Thyroid gland (tissue), 4 donors: ENCODE measurements at regions not wholly inside any gene's neighbourhood (a gene's known extent, or its start where the extent isn't known, plus 50 kb on each side); places are given as distances from the start of the nearest gene placed in this dataset.

ENCODE experiments used
- POLR2A ChIP-seq, 2 donors: fragments of 450-650 bp; IDR thresholded peaks; one replicate each; pipeline ENCODE4 v1.6.1; 2017; ENCODE audit warnings: antibody characterized with exemption in 2 of 2, mild to moderate bottlenecking in 2 of 2, moderate library complexity in 1 of 2
- TF ChIP-seq, protein P1 (sequence below), 6 experiments: fragments of 200-600 bp in 3 of 6; fragments of 450-650 bp in 3 of 6; sonication (generic) in 3 of 6; IDR thresholded peaks; one replicate each; pipeline ENCODE4 v1.5.1; 2016 to 2019; ENCODE audit warnings: antibody characterized with exemption in 6 of 6, mild to moderate bottlenecking in 2 of 6, inconsistent platforms in 1 of 6, moderate library complexity in 1 of 6

DNA sequence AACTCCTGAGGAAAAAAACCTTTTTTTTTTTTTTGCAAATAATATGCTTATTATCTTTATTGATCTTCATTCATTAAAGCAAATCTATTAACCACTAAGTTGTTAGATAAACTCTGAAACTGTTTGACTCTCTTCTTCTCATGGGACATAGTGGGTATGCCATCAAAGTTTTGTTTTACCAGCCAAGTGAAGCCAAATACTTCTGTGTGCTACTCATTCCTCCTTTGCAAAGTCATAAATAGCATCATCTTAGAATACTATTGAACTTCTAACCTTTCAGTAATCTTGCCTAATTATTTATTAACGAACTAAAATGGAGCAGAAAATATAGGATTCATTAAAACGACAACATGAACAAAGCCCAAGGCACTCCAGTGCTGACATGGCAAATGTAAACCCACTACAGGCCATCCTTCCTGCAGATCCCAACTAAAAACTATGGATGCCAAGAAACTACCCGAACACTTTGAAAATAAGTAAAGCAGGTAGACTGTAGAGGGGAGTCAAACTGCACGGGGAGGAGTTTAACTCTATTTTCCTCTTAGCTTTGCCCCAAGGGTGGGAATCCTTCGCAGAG, 61.2 kb upstream of the ODAD2 start:
- TF ChIP-seq, protein P1, sequence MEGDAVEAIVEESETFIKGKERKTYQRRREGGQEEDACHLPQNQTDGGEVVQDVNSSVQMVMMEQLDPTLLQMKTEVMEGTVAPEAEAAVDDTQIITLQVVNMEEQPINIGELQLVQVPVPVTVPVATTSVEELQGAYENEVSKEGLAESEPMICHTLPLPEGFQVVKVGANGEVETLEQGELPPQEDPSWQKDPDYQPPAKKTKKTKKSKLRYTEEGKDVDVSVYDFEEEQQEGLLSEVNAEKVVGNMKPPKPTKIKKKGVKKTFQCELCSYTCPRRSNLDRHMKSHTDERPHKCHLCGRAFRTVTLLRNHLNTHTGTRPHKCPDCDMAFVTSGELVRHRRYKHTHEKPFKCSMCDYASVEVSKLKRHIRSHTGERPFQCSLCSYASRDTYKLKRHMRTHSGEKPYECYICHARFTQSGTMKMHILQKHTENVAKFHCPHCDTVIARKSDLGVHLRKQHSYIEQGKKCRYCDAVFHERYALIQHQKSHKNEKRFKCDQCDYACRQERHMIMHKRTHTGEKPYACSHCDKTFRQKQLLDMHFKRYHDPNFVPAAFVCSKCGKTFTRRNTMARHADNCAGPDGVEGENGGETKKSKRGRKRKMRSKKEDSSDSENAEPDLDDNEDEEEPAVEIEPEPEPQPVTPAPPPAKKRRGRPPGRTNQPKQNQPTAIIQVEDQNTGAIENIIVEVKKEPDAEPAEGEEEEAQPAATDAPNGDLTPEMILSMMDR (IDR thresholded peaks at IDR 0.05): no peak
- no peak for TF ChIP-seq POLR2A (IDR thresholded peaks at IDR 0.05)
